Calu3 (cell line): ENCODE measurements at regions not wholly inside any gene's neighbourhood (a gene's known extent, or its start where the extent isn't known, plus 50 kb on each side); places are given as distances from the start of the nearest gene placed in this dataset.
"Not testable (repeated sequence)": the region's sequence is repeated elsewhere in the genome, so short reads cannot be mapped to it uniquely, and the experiment has no call there.

ENCODE experiments used
- BruUV-seq: library from RNA; stranded (reverse); fragments of 400-500 nt; replicated peaks from 2 replicates; lab custom pipeline; 2021; lab: Mats Ljungman, UMichigan
- CTCF ChIA-PET: fragments of 300-600 bp; sonication (Branson Sonifier 250); formaldehyde crosslinking; loops from one replicate; lab custom pipeline; 2022; ENCODE audit warnings: antibody characterized with exemption; lab: Charles Lee
- DNase-seq: peaks from one replicate; pipeline ENCODE4 v3.0.0; 2022
- H3K27ac Mint-ChIP-seq: one replicate; pipeline ENCODE4 v1.8.0; 2022; ENCODE audit warnings: mixed read lengths; ENCODE audit not compliant: unreplicated experiment
- H3K27me3 Mint-ChIP-seq: one replicate; pipeline ENCODE4 v1.8.0; 2022; ENCODE audit warnings: mixed read lengths; ENCODE audit not compliant: unreplicated experiment
- H3K36me3 Mint-ChIP-seq: one replicate; pipeline ENCODE4 v1.8.0; 2022; ENCODE audit warnings: mild to moderate bottlenecking, moderate library complexity, mixed read lengths; ENCODE audit not compliant: insufficient read depth, unreplicated experiment
- H3K4me1 Mint-ChIP-seq: one replicate; pipeline ENCODE4 v1.8.0; 2022; ENCODE audit warnings: mild to moderate bottlenecking, low read depth, mixed read lengths; ENCODE audit not compliant: unreplicated experiment
- H3K4me3 Mint-ChIP-seq: one replicate; pipeline ENCODE4 v1.8.0; 2022; ENCODE audit warnings: mild to moderate bottlenecking, low read depth, moderate library complexity, mixed read lengths; ENCODE audit not compliant: unreplicated experiment
- H3K9me3 Mint-ChIP-seq: one replicate; pipeline ENCODE4 v1.8.0; 2022; ENCODE audit warnings: low read depth, mixed read lengths; ENCODE audit not compliant: unreplicated experiment
- intact Hi-C: fragments of 100-400 bp; cut with micrococcal nuclease; formaldehyde crosslinking; loops from one replicate; pipeline ENCODE4 v1.10.0; 2022; ENCODE audit not compliant: unreplicated experiment
- TF ChIP-seq, protein P1 (sequence below): fragments of 200-600 bp; IDR thresholded peaks from one replicate; pipeline ENCODE4 v1.8.0; 2022; ENCODE audit warnings: antibody characterized with exemption; ENCODE audit not compliant: unreplicated experiment

GRCh38 chr17:27106347-27106981, 187.4 kb upstream of the WSB1 start:
- BruUV-seq = no TSS peak
- Mint-ChIP-seq H3K4me3 (no peak overlapping the region), H3K4me1 (no peaks in the 10 kb centered on the region), H3K36me3 (no peaks in the 10 kb centered on the region), H3K9me3 (no peaks in the 10 kb centered on the region), H3K27me3 (no peaks in the 10 kb centered on the region), H3K27ac (no peak overlapping the region)
- intact Hi-C loops = no loop called here
- DNase-seq = no peak
- CTCF ChIA-PET = no interaction called here
- TF ChIP-seq, protein P1, sequence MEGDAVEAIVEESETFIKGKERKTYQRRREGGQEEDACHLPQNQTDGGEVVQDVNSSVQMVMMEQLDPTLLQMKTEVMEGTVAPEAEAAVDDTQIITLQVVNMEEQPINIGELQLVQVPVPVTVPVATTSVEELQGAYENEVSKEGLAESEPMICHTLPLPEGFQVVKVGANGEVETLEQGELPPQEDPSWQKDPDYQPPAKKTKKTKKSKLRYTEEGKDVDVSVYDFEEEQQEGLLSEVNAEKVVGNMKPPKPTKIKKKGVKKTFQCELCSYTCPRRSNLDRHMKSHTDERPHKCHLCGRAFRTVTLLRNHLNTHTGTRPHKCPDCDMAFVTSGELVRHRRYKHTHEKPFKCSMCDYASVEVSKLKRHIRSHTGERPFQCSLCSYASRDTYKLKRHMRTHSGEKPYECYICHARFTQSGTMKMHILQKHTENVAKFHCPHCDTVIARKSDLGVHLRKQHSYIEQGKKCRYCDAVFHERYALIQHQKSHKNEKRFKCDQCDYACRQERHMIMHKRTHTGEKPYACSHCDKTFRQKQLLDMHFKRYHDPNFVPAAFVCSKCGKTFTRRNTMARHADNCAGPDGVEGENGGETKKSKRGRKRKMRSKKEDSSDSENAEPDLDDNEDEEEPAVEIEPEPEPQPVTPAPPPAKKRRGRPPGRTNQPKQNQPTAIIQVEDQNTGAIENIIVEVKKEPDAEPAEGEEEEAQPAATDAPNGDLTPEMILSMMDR = no peak

- no peak overlapping the region for H3K27ac Mint-ChIP-seq
- TF ChIP-seq, protein P1 = no peak
- CTCF ChIA-PET = no interaction called here
- intact Hi-C loops = no loop called here
- no peaks in the 10 kb centered on the region for H3K4me1 Mint-ChIP-seq
- no peak overlapping the region for H3K4me3 Mint-ChIP-seq
- no peak for DNase-seq
- no peaks in the 10 kb centered on the region for H3K9me3 Mint-ChIP-seq
- H3K27me3 Mint-ChIP-seq = no peaks in the 10 kb centered on the region
- H3K36me3 Mint-ChIP-seq = no peaks in the 10 kb centered on the region
- no TSS peak for BruUV-seq
These were observed 186.9 kb upstream of the WSB1 start for GRCh38 chr17:27106982-27107360.

GRCh38 chr17:27107386-27108328, 186.3 kb upstream of the WSB1 start:
- H3K4me1 Mint-ChIP-seq, intact Hi-C loops, H3K27ac Mint-ChIP-seq, DNase-seq, H3K4me3 Mint-ChIP-seq, H3K36me3 Mint-ChIP-seq, CTCF ChIA-PET, BruUV-seq, H3K27me3 Mint-ChIP-seq, H3K9me3 Mint-ChIP-seq: not testable (repeated sequence)

DNA sequence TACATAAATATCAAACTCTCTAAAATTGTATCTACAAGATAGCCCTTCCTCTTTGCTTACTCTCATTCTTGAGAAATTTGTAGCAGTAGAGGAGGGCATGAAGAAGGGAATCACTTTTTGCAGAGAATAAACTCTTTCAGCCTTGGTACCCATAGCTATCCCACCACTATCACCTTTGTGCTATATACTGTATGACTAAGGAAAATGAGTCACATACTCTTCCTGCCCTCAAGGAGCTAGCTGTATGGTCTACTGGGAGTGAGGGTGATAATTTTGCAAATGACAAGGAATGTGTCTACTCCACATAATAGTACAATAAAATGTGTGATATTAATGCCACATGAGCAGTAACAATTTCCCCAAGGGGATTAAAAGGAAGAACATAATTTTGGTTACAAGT, 184.6 kb upstream of the WSB1 start:
- DNase-seq = no peak
- intact Hi-C loops = no loop called here
- BruUV-seq = no TSS peak
- H3K27ac Mint-ChIP-seq = no peak overlapping the region
- no peak overlapping the region for H3K4me3 Mint-ChIP-seq
- no peaks in the 10 kb centered on the region for H3K4me1 Mint-ChIP-seq
- TF ChIP-seq, protein P1 = no peak
- H3K27me3 Mint-ChIP-seq = no peaks in the 10 kb centered on the region
- no peaks in the 10 kb centered on the region for H3K36me3 Mint-ChIP-seq
- no peaks in the 10 kb centered on the region for H3K9me3 Mint-ChIP-seq
- CTCF ChIA-PET = interaction anchor here (0.5 kb wide), 1 partner anchor 11 kb away, joined by 5 read pairs; no protein-coding TSS in a partner anchor
